OCI-LY7 (cell line): ENCODE measurements at regions not wholly inside any gene's neighbourhood (a gene's known extent, or its start where the extent isn't known, plus 50 kb on each side); places are given as distances from the start of the nearest gene placed in this dataset.

Experiments
- BruUV-seq: library from RNA; stranded (reverse); fragments of 400-500 nt; replicated peaks from 2 replicates; lab custom pipeline; 2021; lab: Mats Ljungman, UMichigan
- CTCF ChIA-PET: fragments of 300-600 bp; sonication (Branson Sonifier 250); formaldehyde crosslinking; loops from one replicate; lab custom pipeline; 2022; ENCODE audit warnings: antibody characterized with exemption; ENCODE audit not compliant: unreplicated experiment; lab: Charles Lee
- POLR2A ChIA-PET: fragments of 300-600 bp; sonication (Branson Sonifier 250); formaldehyde crosslinking; loops from one replicate; lab custom pipeline; 2022; ENCODE audit warnings: antibody characterized with exemption; lab: Charles Lee
- DNase-seq: peaks from one replicate; pipeline ENCODE4 v3.0.0-alpha.2; 2015; ENCODE audit warnings: low spot score
- H2AFZ ChIP-seq: fragments of 200-600 bp; sonication (generic), shearing (Covaris generic); 2 replicates; pipeline ENCODE4 v1.6.1; 2014; ENCODE audit warnings: mild to moderate bottlenecking, antibody characterized with exemption, low read length, moderate library complexity
- H3K27ac ChIP-seq: fragments of 200-600 bp; sonication (generic); 2 replicates; pipeline ENCODE4 v1.5.1; 2014; ENCODE audit warnings: mixed run types, low read depth, mild to moderate bottlenecking, moderate library complexity, low read length, inconsistent platforms; ENCODE audit not compliant: poor library complexity, severe bottlenecking
- H3K36me3 ChIP-seq: fragments of 200-600 bp; sonication (generic); 2 replicates; pipeline ENCODE4 v1.6.1; 2014; ENCODE audit warnings: mild to moderate bottlenecking, antibody characterized with exemption, low read length, moderate library complexity, mixed read lengths; ENCODE audit not compliant: insufficient read depth
- H3K4me1 ChIP-seq: fragments of 200-600 bp; sonication (generic); 2 replicates; pipeline ENCODE4 v1.5.1; 2014; ENCODE audit warnings: mild to moderate bottlenecking, low read length; ENCODE audit not compliant: insufficient read depth, poor library complexity, severe bottlenecking
- H3K4me2 ChIP-seq: fragments of 200-600 bp; sonication (generic); 2 replicates; pipeline ENCODE4 v1.6.1; 2014; ENCODE audit warnings: mild to moderate bottlenecking, low read length
- H3K4me3 ChIP-seq: fragments of 200-600 bp; sonication (generic); 2 replicates; pipeline ENCODE4 v1.5.1; 2014; ENCODE audit warnings: mild to moderate bottlenecking, low read depth, low read length; ENCODE audit not compliant: poor library complexity, severe bottlenecking
- H3K79me2 ChIP-seq: fragments of 200-600 bp; sonication (generic); 2 replicates; pipeline ENCODE4 v1.6.1; 2016; ENCODE audit warnings: low read depth, mild to moderate bottlenecking, low read length, moderate library complexity, mixed read lengths; ENCODE audit not compliant: insufficient read depth
- H3K9me2 ChIP-seq: fragments of 200-600 bp; sonication (generic); 2 replicates; pipeline ENCODE4 v1.6.1; 2016; ENCODE audit warnings: mild to moderate bottlenecking, low read length, mixed read lengths; ENCODE audit not compliant: insufficient read depth
- H3K9me3 ChIP-seq: fragments of 200-600 bp; sonication (generic); 2 replicates; pipeline ENCODE4 v1.6.1; 2014; ENCODE audit warnings: mild to moderate bottlenecking, mixed run types, low read length, mixed read lengths
- H4K20me1 ChIP-seq: fragments of 200-600 bp; sonication (generic); 2 replicates; pipeline ENCODE4 v1.6.1; 2014; ENCODE audit warnings: mild to moderate bottlenecking, antibody characterized with exemption, low read length, moderate library complexity, mixed read lengths; ENCODE audit not compliant: insufficient read depth
- CTCF ChIP-seq: fragments of 200-600 bp; sonication (generic); conservative IDR thresholded peaks from 2 replicates; pipeline ENCODE4 v1.5.1; 2014; ENCODE audit warnings: mild to moderate bottlenecking, antibody characterized with exemption, low read length, moderate library complexity, mixed read lengths
- EZH2phosphoT487 ChIP-seq: fragments of 200-600 bp; sonication (generic); IDR thresholded peaks from 2 replicates; pipeline ENCODE4 v1.6.1; 2018; ENCODE audit warnings: low read depth, borderline replicate concordance, mild to moderate bottlenecking, mixed run types, antibody characterized with exemption, low read length, moderate library complexity, mixed read lengths
- intact Hi-C: fragments of 100-400 bp; cut with micrococcal nuclease; formaldehyde crosslinking; loops from one replicate; pipeline ENCODE4 v1.10.0; 2022; ENCODE audit not compliant: unreplicated experiment

- Histone ChIP-seq H3K27ac (no peak overlapping the region), H3K4me1 (no peaks in the 10 kb centered on the region), H3K9me3 (no peaks in the 10 kb centered on the region), H3K4me2 (no peak overlapping the region), H3K36me3 (no peaks in the 10 kb centered on the region), H4K20me1 (no peaks in the 10 kb centered on the region), H3K9me2 (no peaks in the 10 kb centered on the region), H3K79me2 (no peaks in the 10 kb centered on the region), H3K4me3 (no peak overlapping the region), H2AFZ (no peak overlapping the region)
- no TSS peak for BruUV-seq
- CTCF ChIA-PET, result no interaction called here
- no peak for DNase-seq
- POLR2A ChIA-PET, result no interaction called here
- TF ChIP-seq CTCF (no peak), EZH2phosphoT487 (no peak)
- intact Hi-C loops, result no loop called here
Measured at GRCh38 chr7:125336326-125336725, 406.7 kb upstream of the POT1 start.

GRCh38 chr7:125326666-125327255 lies 397.1 kb upstream of the POT1 start:
- H4K20me1 ChIP-seq, result no peaks in the 10 kb centered on the region
- H3K4me1 ChIP-seq, result no peaks in the 10 kb centered on the region
- no peaks in the 10 kb centered on the region for H3K9me2 ChIP-seq
- intact Hi-C loops, result no loop called here
- H3K4me3 ChIP-seq, result no peak overlapping the region
- no peaks in the 10 kb centered on the region for H3K79me2 ChIP-seq
- no peak overlapping the region for H3K4me2 ChIP-seq
- no peak overlapping the region for H3K27ac ChIP-seq
- ChIA-PET CTCF (no interaction called here), POLR2A (no interaction called here)
- no peaks in the 10 kb centered on the region for H3K36me3 ChIP-seq
- H2AFZ ChIP-seq, result no peak overlapping the region
- BruUV-seq, result no TSS peak
- H3K9me3 ChIP-seq, result no peaks in the 10 kb centered on the region
- DNase-seq, result no peak
- TF ChIP-seq CTCF, result no peak
- no peak for TF ChIP-seq EZH2phosphoT487

GRCh38 chr7:125316466-125316865 lies 386.8 kb upstream of the POT1 start:
- no peaks in the 10 kb centered on the region for H3K79me2 ChIP-seq

More at GRCh38 chr7:125316466-125316865, 386.8 kb upstream of the POT1 start:
- Histone ChIP-seq H3K9me2 (no peaks in the 10 kb centered on the region), H3K9me3 (no peaks in the 10 kb centered on the region), H4K20me1 (no peaks in the 10 kb centered on the region), H3K4me1 (no peaks in the 10 kb centered on the region), H3K4me3 (no peak overlapping the region), H3K36me3 (no peaks in the 10 kb centered on the region), H3K27ac (no peak overlapping the region), H3K4me2 (no peak overlapping the region), H2AFZ (no peak overlapping the region)
- DNase-seq, result peak; percentile 0
- intact Hi-C loops, result no loop called here
- ChIA-PET CTCF (no interaction called here), POLR2A (no interaction called here)
- BruUV-seq, result no TSS peak
- TF ChIP-seq CTCF (no peak), EZH2phosphoT487 (no peak)
